PC-3 (cell line): ENCODE measurements at regions not wholly inside any gene's neighbourhood (a gene's known extent, or its start where the extent isn't known, plus 50 kb on each side); places are given as distances from the start of the nearest gene placed in this dataset.

Experiments used
- EZH2 ChIP-seq: fragments of 300-600 bp; sonication (generic); IDR thresholded peaks from one replicate; pipeline ENCODE4 v1.6.1; 2017; ENCODE audit warnings: antibody characterized with exemption, mild to moderate bottlenecking, low read length; ENCODE audit not compliant: unreplicated experiment
- EZH2phosphoT487 ChIP-seq: fragments of 300-600 bp; sonication (generic); IDR thresholded peaks from 2 replicates; pipeline ENCODE4 v1.6.1; 2018; ENCODE audit warnings: mild to moderate bottlenecking, antibody characterized with exemption, low read length, borderline replicate concordance

DNA sequence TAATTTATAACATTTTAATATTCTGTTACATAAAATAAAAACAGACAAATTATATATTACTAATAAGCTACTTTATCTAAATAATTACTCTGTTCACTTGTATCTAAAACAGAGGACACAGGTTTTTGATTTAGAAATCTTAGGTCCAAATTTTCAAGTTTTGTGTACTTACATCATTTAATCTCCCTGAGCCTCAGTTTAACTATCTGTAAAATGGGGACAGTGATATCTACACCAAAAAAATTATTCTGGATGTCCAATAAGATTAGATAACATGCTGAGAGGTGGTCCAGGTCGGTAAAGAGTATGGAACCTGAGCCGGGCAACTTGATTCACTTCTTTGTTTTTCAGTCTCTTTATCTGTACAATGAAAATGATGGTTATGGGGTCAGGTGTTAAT lies 263.8 kb upstream of the CDIN1 start:
- TF ChIP-seq EZH2phosphoT487 (no peak), EZH2 (no peak)
